NB4 (cell line): ENCODE measurements at regions not wholly inside any gene's neighbourhood (a gene's known extent, or its start where the extent isn't known, plus 50 kb on each side); places are given as distances from the start of the nearest gene placed in this dataset.

Experiments
- DNase-seq: peaks from one replicate; pipeline ENCODE4 v3.0.0; 2010; ENCODE audit warnings: low read depth
- H3K4me3 ChIP-seq: one replicate; pipeline ENCODE4 v1.5.1; 2011; ENCODE audit warnings: mild to moderate bottlenecking, low read depth, low read length, moderate library complexity
- MYC ChIP-seq: IDR thresholded peaks from 2 replicates; pipeline ENCODE4 v1.6.1; 2011; ENCODE audit warnings: low read depth, low read length
- POLR2A ChIP-seq: IDR thresholded peaks from 2 replicates; pipeline ENCODE4 v1.6.1; 2011; ENCODE audit warnings: mild to moderate bottlenecking; ENCODE audit not compliant: insufficient read length; ENCODE audit errors: extremely low read depth
- TF ChIP-seq, protein P1 (sequence below): IDR thresholded peaks from 2 replicates; pipeline ENCODE4 v1.6.1; 2011; ENCODE audit warnings: low read depth, low read length
- TF ChIP-seq, protein P2 (sequence below): IDR thresholded peaks from one replicate; pipeline ENCODE4 v1.5.1; 2012; ENCODE audit warnings: low read depth, low read length

DNA sequence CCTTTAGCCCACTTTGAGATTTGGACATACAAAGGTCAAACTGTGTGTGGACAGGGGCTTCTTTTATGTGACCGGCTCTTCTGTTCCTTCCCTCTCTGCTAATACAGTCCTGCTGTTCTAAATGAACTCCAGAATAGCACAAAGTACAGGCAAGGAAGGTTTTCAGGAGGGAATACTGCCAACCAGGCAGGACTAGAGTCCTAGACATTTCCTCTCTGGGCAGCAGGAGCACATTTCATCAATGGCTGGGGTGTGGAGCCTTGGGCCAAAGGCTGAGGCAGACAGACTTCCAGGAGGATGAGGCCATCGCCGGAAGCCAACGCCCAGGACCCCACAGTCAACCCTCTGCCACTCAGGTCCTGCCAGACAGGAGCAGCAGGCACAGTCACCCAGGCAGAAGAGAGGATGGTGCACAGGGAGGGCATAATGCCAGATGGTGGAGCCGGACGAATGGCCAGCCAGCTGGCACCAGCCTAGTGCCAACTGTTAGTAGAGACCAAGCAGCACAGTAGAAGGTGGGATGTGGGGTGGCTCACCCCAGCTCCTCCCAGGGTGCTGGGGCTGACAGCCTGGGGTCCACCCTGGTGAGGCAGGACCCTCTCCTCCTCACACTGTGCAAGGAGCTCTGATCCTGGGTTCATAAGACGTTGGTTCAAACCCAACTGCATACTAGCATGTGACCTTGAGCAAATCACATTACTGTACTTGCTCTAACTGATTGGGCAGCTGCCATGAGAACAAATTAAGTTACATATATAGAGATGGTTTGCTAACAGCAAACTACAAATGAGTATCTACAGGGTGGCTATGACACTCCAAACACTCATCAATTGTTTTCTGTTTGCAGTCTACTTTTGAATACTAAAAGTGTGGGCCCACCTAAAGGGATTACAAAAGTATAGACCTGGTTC, 410.7 kb downstream of the SIPA1L2 start:
- DNase-seq = no peak
- TF ChIP-seq, protein P1, sequence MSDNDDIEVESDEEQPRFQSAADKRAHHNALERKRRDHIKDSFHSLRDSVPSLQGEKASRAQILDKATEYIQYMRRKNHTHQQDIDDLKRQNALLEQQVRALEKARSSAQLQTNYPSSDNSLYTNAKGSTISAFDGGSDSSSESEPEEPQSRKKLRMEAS = no peak
- no peak for TF ChIP-seq MYC
- TF ChIP-seq, protein P2, sequence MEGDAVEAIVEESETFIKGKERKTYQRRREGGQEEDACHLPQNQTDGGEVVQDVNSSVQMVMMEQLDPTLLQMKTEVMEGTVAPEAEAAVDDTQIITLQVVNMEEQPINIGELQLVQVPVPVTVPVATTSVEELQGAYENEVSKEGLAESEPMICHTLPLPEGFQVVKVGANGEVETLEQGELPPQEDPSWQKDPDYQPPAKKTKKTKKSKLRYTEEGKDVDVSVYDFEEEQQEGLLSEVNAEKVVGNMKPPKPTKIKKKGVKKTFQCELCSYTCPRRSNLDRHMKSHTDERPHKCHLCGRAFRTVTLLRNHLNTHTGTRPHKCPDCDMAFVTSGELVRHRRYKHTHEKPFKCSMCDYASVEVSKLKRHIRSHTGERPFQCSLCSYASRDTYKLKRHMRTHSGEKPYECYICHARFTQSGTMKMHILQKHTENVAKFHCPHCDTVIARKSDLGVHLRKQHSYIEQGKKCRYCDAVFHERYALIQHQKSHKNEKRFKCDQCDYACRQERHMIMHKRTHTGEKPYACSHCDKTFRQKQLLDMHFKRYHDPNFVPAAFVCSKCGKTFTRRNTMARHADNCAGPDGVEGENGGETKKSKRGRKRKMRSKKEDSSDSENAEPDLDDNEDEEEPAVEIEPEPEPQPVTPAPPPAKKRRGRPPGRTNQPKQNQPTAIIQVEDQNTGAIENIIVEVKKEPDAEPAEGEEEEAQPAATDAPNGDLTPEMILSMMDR = no peak
- TF ChIP-seq POLR2A = no peak
- H3K4me3 ChIP-seq = no peak overlapping the region

DNA sequence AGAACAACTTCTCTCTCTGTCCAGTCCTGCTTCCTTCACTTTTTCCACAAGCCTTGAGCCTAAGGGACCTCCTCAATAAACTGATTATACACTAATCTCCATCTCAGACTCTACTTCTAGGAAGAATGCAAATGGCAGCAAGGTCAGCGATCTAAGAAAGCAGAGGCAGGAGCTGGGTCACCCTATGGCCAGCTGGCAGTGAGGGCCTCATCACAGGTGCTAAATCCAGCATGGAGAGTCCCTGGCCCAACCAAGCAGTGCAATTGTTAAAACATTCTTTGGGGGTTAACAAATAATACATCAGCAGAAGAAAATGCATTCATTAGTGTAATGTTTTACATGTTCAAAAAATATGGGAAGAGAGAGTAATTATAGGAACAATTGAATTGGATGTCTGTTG, 416.0 kb downstream of the SIPA1L2 start:
- DNase-seq = no peak
- H3K4me3 ChIP-seq = no peak overlapping the region
- TF ChIP-seq, protein P2 = no peak
- TF ChIP-seq, protein P1 = no peak
- TF ChIP-seq MYC (no peak), POLR2A (no peak)

DNA sequence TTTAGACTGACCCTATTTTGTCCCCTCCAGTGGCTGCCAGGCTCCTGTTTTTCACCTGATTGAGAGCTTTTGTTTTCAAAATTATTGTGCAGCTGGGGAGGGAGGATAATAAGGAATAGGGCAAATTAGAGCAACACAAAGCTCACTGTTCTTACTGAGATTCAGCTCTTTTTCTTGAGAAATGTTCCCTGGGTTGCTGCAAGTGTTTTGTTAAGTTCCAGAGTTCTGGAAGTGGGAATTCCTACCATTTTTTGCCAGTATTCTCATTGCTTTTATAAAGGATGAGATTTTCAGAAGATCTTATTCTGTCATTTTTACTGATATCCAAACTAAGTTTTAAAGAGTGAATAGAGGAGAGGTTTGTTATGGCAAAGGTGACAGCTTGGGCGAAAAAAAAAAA, 417.7 kb downstream of the SIPA1L2 start:
- TF ChIP-seq MYC (no peak), POLR2A (no peak)
- TF ChIP-seq, protein P1 = no peak
- TF ChIP-seq, protein P2 = no peak
- no peak for DNase-seq

DNA sequence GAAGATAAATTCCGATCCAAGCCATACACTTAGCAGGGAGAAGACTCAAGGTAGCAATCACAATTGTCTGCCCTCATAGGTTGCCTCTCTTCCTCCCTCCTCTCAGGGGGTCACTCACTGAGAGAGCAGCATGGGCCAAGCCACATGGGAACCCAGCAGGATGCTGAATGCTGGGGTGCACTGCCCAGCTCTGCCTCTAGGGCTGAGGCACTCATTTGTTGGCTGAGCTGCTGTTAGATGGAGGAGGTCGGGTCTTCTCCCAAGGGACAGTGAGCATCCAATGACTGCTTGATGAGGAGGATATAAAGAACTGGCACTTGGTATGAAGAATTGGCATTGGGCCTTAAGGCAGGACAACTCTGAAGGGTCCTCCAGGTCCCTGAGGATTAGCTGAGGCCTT, 418.8 kb downstream of the SIPA1L2 start:
- DNase-seq = peak; percentile 37
- H3K4me3 ChIP-seq = no peak overlapping the region
- TF ChIP-seq MYC = no peak
- TF ChIP-seq, protein P2 = peak; percentile 47

More for the DNA sequence above, 417.7 kb downstream of the SIPA1L2 start:
- no peak overlapping the region for H3K4me3 ChIP-seq

DNA sequence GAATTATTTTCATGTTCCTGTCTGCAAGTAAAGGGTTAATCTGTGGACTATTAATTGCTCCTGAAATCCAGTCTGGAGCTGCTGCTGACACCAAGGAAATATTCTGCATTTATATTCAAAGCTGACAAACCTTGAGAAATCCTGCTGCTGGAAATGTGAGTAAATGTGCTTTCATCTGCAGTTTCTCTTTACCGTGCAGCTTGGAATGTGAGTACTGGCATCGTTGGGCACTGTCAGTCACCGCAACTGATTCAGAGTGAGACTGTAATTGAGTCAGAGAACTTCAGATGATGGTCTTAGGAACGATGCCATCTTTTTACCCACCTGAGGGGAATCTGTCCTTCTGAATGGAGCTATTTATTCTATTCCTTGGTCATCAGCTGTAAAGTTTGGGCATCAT, 420.6 kb downstream of the SIPA1L2 start:
- no peak for DNase-seq
- no peak overlapping the region for H3K4me3 ChIP-seq
- no peak for TF ChIP-seq POLR2A

DNA sequence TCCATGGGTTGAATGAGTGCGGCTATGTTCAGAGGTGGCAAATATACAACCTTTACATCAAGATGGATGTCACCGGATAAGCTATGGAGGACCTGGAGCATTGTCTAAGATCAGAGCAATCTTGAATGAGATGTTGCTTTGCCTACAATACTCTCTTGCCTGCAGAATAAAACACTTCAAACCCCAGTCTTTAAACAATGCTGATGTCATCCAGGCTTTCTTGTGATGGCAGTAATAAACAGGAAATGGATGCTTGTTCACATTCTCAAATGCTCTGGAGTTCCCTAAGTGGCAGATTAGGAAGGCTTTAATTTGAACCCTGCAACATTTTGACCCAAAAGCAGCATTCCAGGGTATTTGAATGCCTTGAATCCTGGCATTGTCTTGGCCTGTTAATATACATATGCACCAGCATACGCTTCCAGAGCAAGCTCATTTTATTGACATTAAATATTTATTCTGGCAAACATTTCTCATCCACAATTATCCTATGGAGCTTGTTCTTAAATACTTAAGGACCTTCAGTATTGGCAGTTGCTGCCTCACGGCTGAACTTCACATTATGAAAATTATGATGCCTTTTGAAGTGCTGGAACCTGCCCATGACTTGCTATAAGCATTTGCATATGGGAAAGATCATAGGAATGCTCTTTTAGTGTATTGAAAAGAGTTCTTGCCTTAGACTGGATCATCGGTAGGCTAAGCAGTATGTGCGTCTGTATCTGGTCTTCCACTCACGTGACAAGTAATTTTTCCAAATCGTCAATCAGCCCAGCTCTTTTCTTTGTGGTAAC, 422.7 kb downstream of the SIPA1L2 start:
- TF ChIP-seq POLR2A = no peak
- TF ChIP-seq MYC = no peak
- TF ChIP-seq, protein P2 = no peak
- TF ChIP-seq, protein P1 = no peak
- DNase-seq = no peak
- no peak overlapping the region for H3K4me3 ChIP-seq
